GM18511 (cell line): ENCODE measurements at regions not wholly inside any gene's neighbourhood (a gene's known extent, or its start where the extent isn't known, plus 50 kb on each side); places are given as distances from the start of the nearest gene placed in this dataset.
"Not testable (repeated sequence)": the region's sequence is repeated elsewhere in the genome, so short reads cannot be mapped to it uniquely, and the experiment has no call there.

Source experiments
- ATAC-seq: cut with Tn5 transposase; IDR thresholded peaks from one replicate; pipeline ENCODE4 v1.9.1; 2021; ENCODE audit warnings: mild to moderate bottlenecking, moderate library complexity; ENCODE audit not compliant: unreplicated experiment

DNA sequence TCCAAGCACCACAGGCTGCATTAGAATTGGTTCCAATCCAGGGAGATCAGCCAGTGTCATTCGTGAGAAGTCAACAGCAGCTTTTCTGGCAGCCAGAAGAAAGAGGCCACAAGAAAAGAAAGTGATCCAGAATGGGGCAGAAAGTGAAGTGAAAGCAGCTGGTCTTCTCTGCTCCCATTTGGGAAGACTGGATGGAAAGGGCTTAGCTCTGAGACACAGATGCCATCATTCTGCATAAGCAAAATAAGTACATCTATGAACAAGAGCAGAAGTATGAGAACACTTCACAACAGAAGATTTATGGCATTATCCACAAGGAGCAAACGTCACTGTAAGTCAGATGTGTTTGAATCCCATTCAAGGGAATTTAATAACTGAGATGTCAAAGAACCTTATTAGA lies 326.5 kb upstream of the ESRRG start:
- ATAC-seq: no peak

- ATAC-seq: no peak
Observed at GRCh38 chr1:217049081-217049480, 325.9 kb upstream of the ESRRG start.

GRCh38 chr1:217048104-217048707 lies 325.0 kb upstream of the ESRRG start:
- ATAC-seq: peak; percentile 62

GRCh38 chr1:217040711-217041455 lies 317.7 kb upstream of the ESRRG start:
- ATAC-seq: no peak

DNA sequence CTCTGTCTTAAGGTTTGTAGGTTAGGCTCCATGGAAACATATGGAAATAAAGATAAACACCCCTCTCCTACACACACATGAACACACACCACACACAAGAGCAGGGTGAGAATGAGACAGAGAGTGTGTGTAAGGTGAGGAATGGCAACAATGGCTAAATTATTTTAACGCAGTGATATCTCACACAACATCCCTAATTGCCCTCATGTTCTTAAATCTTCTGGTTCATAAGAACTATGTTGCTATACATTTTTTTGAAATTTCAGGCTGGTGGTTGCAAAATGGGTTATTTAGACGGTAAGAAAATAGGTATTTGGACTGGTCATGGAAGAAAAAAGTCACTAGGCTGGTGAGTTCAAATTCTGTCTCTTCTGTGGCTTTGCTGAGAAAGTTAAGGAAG lies 316.7 kb upstream of the ESRRG start:
- no peak for ATAC-seq

DNA sequence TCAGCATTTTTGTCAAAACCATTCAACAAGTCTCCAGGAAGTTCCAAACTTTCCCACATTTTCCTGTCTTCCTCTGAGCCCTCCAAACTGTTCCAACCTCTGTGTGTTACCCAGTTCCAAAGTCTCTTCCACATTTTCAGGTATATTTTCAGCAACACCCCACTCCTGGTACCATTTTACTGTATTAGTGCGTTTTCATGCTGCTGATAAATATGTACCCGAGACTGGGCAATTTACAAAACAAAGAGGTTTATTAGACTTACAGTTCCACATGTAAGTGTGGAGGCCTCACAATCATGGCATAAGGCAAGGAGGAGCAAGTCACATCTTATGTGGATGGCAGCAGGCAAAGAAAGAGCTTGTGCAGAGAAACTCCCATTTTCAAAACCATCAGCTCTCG lies 315.9 kb upstream of the ESRRG start:
- not testable (repeated sequence) for ATAC-seq

DNA sequence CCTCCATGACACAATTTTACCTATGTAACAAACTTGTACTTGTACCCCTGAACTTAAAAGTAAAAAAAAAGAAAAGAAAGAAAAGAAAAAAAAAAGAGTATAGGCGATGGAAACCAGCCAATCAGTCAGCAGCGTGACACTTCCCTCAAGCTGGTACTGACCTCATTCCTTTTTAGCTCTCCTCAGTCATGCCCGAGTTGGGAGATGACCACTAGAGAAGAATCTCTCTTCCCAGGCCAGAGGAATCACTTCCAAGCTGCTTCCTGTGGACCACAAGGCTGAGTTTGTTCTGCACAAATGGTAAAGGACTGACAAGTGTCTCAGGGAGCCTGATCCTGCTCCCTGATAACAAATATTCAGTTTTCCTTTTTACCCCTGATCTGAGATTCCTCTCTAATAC lies 313.5 kb upstream of the ESRRG start:
- ATAC-seq: no peak

GRCh38 chr1:217032715-217033367 lies 309.6 kb upstream of the ESRRG start:
- ATAC-seq: no peak

GRCh38 chr1:217029281-217030157 lies 306.3 kb upstream of the ESRRG start:
- ATAC-seq: no peak

- ATAC-seq: peak; percentile 91
Observed at GRCh38 chr1:217027403-217028080, 304.3 kb upstream of the ESRRG start.

- ATAC-seq: no peak
Observed at GRCh38 chr1:217026531-217026930, 303.3 kb upstream of the ESRRG start.

GRCh38 chr1:217025381-217025780 lies 302.2 kb upstream of the ESRRG start:
- ATAC-seq: no peak

- no peak for ATAC-seq
Observed at GRCh38 chr1:217024911-217025310, 301.7 kb upstream of the ESRRG start.

GRCh38 chr1:217021956-217022355 lies 298.7 kb upstream of the ESRRG start:
- no peak for ATAC-seq

DNA sequence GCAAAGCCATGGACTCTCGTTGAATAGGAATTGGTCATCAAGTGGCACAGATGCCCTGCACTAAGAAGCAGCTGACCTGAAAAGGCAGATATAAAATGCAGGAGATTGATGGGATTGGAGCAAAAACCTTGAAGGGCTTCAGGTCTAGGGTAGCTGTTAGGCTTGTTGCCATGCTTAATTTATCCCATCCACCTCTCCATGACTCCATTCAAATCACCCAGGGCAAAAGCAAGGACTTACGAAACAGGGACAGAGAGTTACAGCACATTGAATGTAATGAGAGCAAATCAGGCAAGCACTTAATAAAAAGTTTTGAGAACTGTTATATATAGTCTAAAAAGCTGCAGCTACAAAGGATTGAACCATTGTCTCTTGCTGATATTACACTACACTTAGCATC lies 298.2 kb upstream of the ESRRG start:
- ATAC-seq: no peak

DNA sequence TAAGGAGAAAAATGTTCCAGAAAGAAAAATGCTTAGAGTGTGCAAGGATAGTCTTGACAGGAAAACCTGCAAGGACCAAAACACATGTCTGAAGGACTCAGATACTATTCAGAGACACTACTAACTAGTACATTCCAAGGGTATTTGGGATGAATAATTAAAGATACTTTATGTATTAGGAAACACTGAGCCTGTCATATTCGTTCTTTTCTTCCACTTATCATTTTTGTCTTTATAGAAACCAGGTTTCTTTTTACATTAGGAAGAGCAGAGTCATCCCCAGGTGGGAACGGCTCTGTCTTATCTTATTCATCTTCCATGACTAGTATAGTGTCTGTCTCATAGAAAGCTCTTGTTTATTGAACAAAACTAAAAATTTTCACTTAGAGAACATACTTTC lies 296.2 kb upstream of the ESRRG start:
- ATAC-seq: no peak

- no peak for ATAC-seq
Observed at GRCh38 chr1:217018648-217019047, 295.4 kb upstream of the ESRRG start.

DNA sequence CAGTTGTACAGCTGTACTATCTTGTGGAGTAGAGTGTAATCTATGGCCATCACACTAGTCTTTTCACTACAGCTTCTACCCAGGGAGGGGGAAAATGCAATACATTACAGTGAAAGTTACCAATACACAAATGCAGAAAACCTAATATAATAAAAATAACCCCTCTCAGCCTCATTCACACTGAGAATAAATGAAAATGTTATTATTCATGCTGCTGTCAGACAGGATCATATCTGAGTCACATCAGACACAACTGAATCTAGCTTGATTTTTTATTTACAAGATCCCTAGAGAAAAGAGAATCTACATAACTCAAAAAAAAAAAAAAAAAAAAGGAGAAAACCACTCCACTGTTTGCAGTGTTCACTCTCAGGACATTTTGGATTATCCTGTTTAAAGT lies 293.9 kb upstream of the ESRRG start:
- no peak for ATAC-seq

GRCh38 chr1:217014066-217014465 lies 290.8 kb upstream of the ESRRG start:
- ATAC-seq: no peak

DNA sequence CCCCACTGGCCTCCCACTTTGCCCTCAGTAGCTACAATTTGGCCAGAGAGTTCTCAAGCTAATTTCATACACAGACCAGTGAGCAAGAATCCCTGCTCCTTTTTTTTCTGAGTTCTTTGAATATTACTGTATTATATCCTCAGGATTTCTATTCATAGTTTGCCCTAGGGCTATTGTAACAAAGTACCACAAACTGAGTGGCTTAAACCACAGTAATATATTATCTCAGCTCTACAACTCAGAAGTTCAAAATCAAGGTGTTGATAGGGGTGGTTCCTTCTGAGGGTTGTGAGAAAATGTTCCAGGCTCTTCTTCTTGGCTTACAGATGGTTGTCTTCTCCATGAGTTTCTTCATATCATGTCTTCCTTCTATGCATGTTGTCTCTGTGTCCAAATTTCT lies 289.4 kb upstream of the ESRRG start:
- ATAC-seq: no peak

GRCh38 chr1:217011097-217011496 lies 287.9 kb upstream of the ESRRG start:
- ATAC-seq: no peak
